ENCODE measurements at regions not wholly inside any gene's neighbourhood (a gene's known extent, or its start where the extent isn't known, plus 50 kb on each side); places are given as distances from the start of the nearest gene placed in this dataset.
"Not testable (repeated sequence)": the region's sequence is repeated elsewhere in the genome, so short reads cannot be mapped to it uniquely, and the experiment has no call there.

- not testable (repeated sequence) for DNase-seq (ENCODE audit: low spot score); H3K27me3 Mint-ChIP-seq; H3K27ac Mint-ChIP-seq; H3K4me1 Mint-ChIP-seq (ENCODE audit: low read depth in 2 of 2); H3K4me3 Mint-ChIP-seq; ATAC-seq; H3K36me3 Mint-ChIP-seq
- peaks cover 19% of the 10 kb centered on the region for H3K9me3 Mint-ChIP-seq
Observed at GRCh38 chr2:51263101-51263500, 231.2 kb upstream of the NRXN1 start.

- no peaks in the 10 kb centered on the region for H3K27me3 Mint-ChIP-seq
- H3K4me1 Mint-ChIP-seq (ENCODE audit: low read depth in 2 of 2): no peaks in the 10 kb centered on the region
- H3K27ac Mint-ChIP-seq: no peak overlapping the region
- H3K4me3 Mint-ChIP-seq: no peak overlapping the region
- ATAC-seq: no peak
- H3K36me3 Mint-ChIP-seq: peaks cover 8% of the 10 kb centered on the region
- H3K9me3 Mint-ChIP-seq: peaks cover 35% of the 10 kb centered on the region
- DNase-seq (ENCODE audit: low spot score): no peak
Observed at GRCh38 chr2:51258301-51258700, 226.4 kb upstream of the NRXN1 start.

GRCh38 chr2:51256736-51257135 lies 224.8 kb upstream of the NRXN1 start:
- H3K4me3 Mint-ChIP-seq: no peak overlapping the region
- no peak overlapping the region for H3K27ac Mint-ChIP-seq
- H3K27me3 Mint-ChIP-seq: no peaks in the 10 kb centered on the region
- DNase-seq (ENCODE audit: low spot score) (no peak), ATAC-seq (no peak)
- H3K9me3 Mint-ChIP-seq: peaks cover 32% of the 10 kb centered on the region
- peaks cover 11% of the 10 kb centered on the region for H3K36me3 Mint-ChIP-seq
- H3K4me1 Mint-ChIP-seq (ENCODE audit: low read depth in 2 of 2): no peaks in the 10 kb centered on the region

GRCh38 chr2:51251356-51251755 lies 219.4 kb upstream of the NRXN1 start:
- DNase-seq (ENCODE audit: low spot score): no peak
- no peak for ATAC-seq
- Mint-ChIP-seq H3K27me3 (no peaks in the 10 kb centered on the region), H3K27ac (no peak overlapping the region), H3K4me1 (ENCODE audit: low read depth in 2 of 2) (no peaks in the 10 kb centered on the region), H3K4me3 (no peak overlapping the region), H3K9me3 (peaks cover 22% of the 10 kb centered on the region), H3K36me3 (peaks cover 7% of the 10 kb centered on the region)

GRCh38 chr2:51247252-51247805 lies 215.4 kb upstream of the NRXN1 start:
- DNase-seq (ENCODE audit: low spot score) (no peak), ATAC-seq (no peak)
- H3K4me3 Mint-ChIP-seq: no peak overlapping the region
- no peaks in the 10 kb centered on the region for H3K4me1 Mint-ChIP-seq (ENCODE audit: low read depth in 2 of 2)
- H3K27me3 Mint-ChIP-seq: no peaks in the 10 kb centered on the region
- H3K27ac Mint-ChIP-seq: no peak overlapping the region
- no peaks in the 10 kb centered on the region for H3K36me3 Mint-ChIP-seq
- peaks cover 10% of the 10 kb centered on the region for H3K9me3 Mint-ChIP-seq

GRCh38 chr2:51243892-51244535 lies 212.1 kb upstream of the NRXN1 start:
- Mint-ChIP-seq H3K27me3 (no peaks in the 10 kb centered on the region), H3K4me3 (no peak overlapping the region), H3K36me3 (no peaks in the 10 kb centered on the region), H3K27ac (no peak overlapping the region), H3K9me3 (peaks cover 11% of the 10 kb centered on the region), H3K4me1 (ENCODE audit: low read depth in 2 of 2) (no peaks in the 10 kb centered on the region)
- DNase-seq (ENCODE audit: low spot score): no peak
- no peak for ATAC-seq

GRCh38 chr2:51237626-51238271 lies 205.8 kb upstream of the NRXN1 start:
- ATAC-seq (no peak), DNase-seq (ENCODE audit: low spot score) (no peak)
- Mint-ChIP-seq H3K4me1 (ENCODE audit: low read depth in 2 of 2) (no peaks in the 10 kb centered on the region), H3K9me3 (peaks cover 12% of the 10 kb centered on the region), H3K27ac (no peak overlapping the region), H3K4me3 (no peak overlapping the region), H3K27me3 (no peaks in the 10 kb centered on the region), H3K36me3 (peaks cover 4% of the 10 kb centered on the region)

- ATAC-seq (no peak), DNase-seq (ENCODE audit: low spot score) (no peak)
- H3K27ac Mint-ChIP-seq: no peak overlapping the region
- H3K9me3 Mint-ChIP-seq: peaks cover 23% of the 10 kb centered on the region
- no peaks in the 10 kb centered on the region for H3K4me1 Mint-ChIP-seq (ENCODE audit: low read depth in 2 of 2)
- H3K27me3 Mint-ChIP-seq: no peaks in the 10 kb centered on the region
- no peak overlapping the region for H3K4me3 Mint-ChIP-seq
- H3K36me3 Mint-ChIP-seq: peaks cover 5% of the 10 kb centered on the region
Observed at GRCh38 chr2:51232027-51232426, 200.1 kb upstream of the NRXN1 start.

- Mint-ChIP-seq H3K4me1 (ENCODE audit: low read depth in 2 of 2) (no peaks in the 10 kb centered on the region), H3K9me3 (peaks cover 25% of the 10 kb centered on the region)
Observed at GRCh38 chr2:51231071-51231470, 199.1 kb upstream of the NRXN1 start.

GRCh38 chr2:51225377-51225776 lies 193.4 kb upstream of the NRXN1 start:
- DNase-seq (ENCODE audit: low spot score) (no peak), ATAC-seq (no peak)
- Mint-ChIP-seq H3K4me3 (no peak overlapping the region), H3K9me3 (peaks cover 23% of the 10 kb centered on the region), H3K4me1 (ENCODE audit: low read depth in 2 of 2) (no peaks in the 10 kb centered on the region), H3K27ac (no peak overlapping the region), H3K27me3 (no peaks in the 10 kb centered on the region), H3K36me3 (no peaks in the 10 kb centered on the region)

More at GRCh38 chr2:51231071-51231470, 199.1 kb upstream of the NRXN1 start:
- peaks cover 5% of the 10 kb centered on the region for H3K36me3 Mint-ChIP-seq
- no peaks in the 10 kb centered on the region for H3K27me3 Mint-ChIP-seq
- H3K27ac Mint-ChIP-seq: no peak overlapping the region
- no peak for ATAC-seq
- no peak overlapping the region for H3K4me3 Mint-ChIP-seq
- DNase-seq (ENCODE audit: low spot score): no peak

- peaks cover 25% of the 10 kb centered on the region for H3K9me3 Mint-ChIP-seq
- H3K27me3 Mint-ChIP-seq: no peaks in the 10 kb centered on the region
- H3K4me3 Mint-ChIP-seq: no peak overlapping the region
- DNase-seq (ENCODE audit: low spot score) (no peak), ATAC-seq (no peak)
- no peak overlapping the region for H3K27ac Mint-ChIP-seq
- H3K4me1 Mint-ChIP-seq (ENCODE audit: low read depth in 2 of 2): no peaks in the 10 kb centered on the region
- no peaks in the 10 kb centered on the region for H3K36me3 Mint-ChIP-seq
Observed at GRCh38 chr2:51224790-51225189, 192.9 kb upstream of the NRXN1 start.

GRCh38 chr2:51222106-51222505 lies 190.2 kb upstream of the NRXN1 start:
- Mint-ChIP-seq H3K9me3 (peaks cover 19% of the 10 kb centered on the region), H3K4me1 (ENCODE audit: low read depth in 2 of 2) (no peaks in the 10 kb centered on the region), H3K27me3 (no peaks in the 10 kb centered on the region), H3K4me3 (no peak overlapping the region), H3K36me3 (peaks cover 4% of the 10 kb centered on the region), H3K27ac (no peak overlapping the region)
- no peak for ATAC-seq
- DNase-seq (ENCODE audit: low spot score): no peak

GRCh38 chr2:51220606-51221005 lies 188.7 kb upstream of the NRXN1 start:
- Mint-ChIP-seq H3K36me3 (peaks cover 4% of the 10 kb centered on the region), H3K9me3 (peaks cover 14% of the 10 kb centered on the region), H3K4me1 (ENCODE audit: low read depth in 2 of 2) (no peaks in the 10 kb centered on the region), H3K27me3 (no peaks in the 10 kb centered on the region), H3K27ac (no peak overlapping the region), H3K4me3 (no peak overlapping the region)
- no peak for DNase-seq (ENCODE audit: low spot score)
- no peak for ATAC-seq

- no peak overlapping the region for H3K27ac Mint-ChIP-seq
- no peaks in the 10 kb centered on the region for H3K27me3 Mint-ChIP-seq
- no peak for ATAC-seq
- no peaks in the 10 kb centered on the region for H3K4me1 Mint-ChIP-seq (ENCODE audit: low read depth in 2 of 2)
- H3K36me3 Mint-ChIP-seq: peaks cover 4% of the 10 kb centered on the region
- peaks cover 9% of the 10 kb centered on the region for H3K9me3 Mint-ChIP-seq
- no peak overlapping the region for H3K4me3 Mint-ChIP-seq
- DNase-seq (ENCODE audit: low spot score): no peak
Observed at GRCh38 chr2:51220080-51220479, 188.1 kb upstream of the NRXN1 start.

Data from natural killer cell treated with Interleukin-12 subunit alpha and Interleukin-12 subunit beta and Interleukin-15 and Interleukin-18, amount 100 ng/mL, for 72 hours (primary cell).